Neuronal stem cell (in vitro differentiated cells): ENCODE measurements at regions not wholly inside any gene's neighbourhood (a gene's known extent, or its start where the extent isn't known, plus 50 kb on each side); places are given as distances from the start of the nearest gene placed in this dataset.
"Not testable (repeated sequence)": the region's sequence is repeated elsewhere in the genome, so short reads cannot be mapped to it uniquely, and the experiment has no call there.

Source experiments
- DNase-seq: peaks from one replicate; pipeline ENCODE4 v3.0.0-alpha.2; 2013; ENCODE audit warnings: low spot score
- H2AFZ ChIP-seq: one replicate; pipeline ENCODE4 v1.6.1; 2013; ENCODE audit warnings: mild to moderate bottlenecking, low read length, inconsistent platforms
- H2AK5ac ChIP-seq: 2 replicates; pipeline ENCODE4 v1.6.1; 2013; ENCODE audit warnings: low read depth, mild to moderate bottlenecking, inconsistent platforms, low read length, moderate library complexity, mixed read lengths
- H2BK120ac ChIP-seq: 2 replicates; pipeline ENCODE4 v1.6.1; 2013; ENCODE audit warnings: low read depth, mild to moderate bottlenecking, inconsistent platforms, low read length, moderate library complexity, mixed read lengths
- H2BK12ac ChIP-seq: one replicate; pipeline ENCODE4 v1.6.1; 2013; ENCODE audit warnings: low read length, inconsistent platforms
- H2BK15ac ChIP-seq: 2 replicates; pipeline ENCODE4 v1.6.1; 2013; ENCODE audit warnings: mild to moderate bottlenecking, low read length, inconsistent platforms, mixed read lengths
- H2BK5ac ChIP-seq: one replicate; pipeline ENCODE4 v1.6.1; 2013; ENCODE audit warnings: inconsistent platforms, mild to moderate bottlenecking, low read length, moderate library complexity
- H3K14ac ChIP-seq: one replicate; pipeline ENCODE4 v1.6.1; 2013; ENCODE audit warnings: low read length, inconsistent platforms
- H3K18ac ChIP-seq: 2 replicates; pipeline ENCODE4 v1.6.1; 2013; ENCODE audit warnings: low read length, inconsistent platforms
- H3K23ac ChIP-seq: 2 replicates; pipeline ENCODE4 v1.6.1; 2013; ENCODE audit warnings: low read depth, mild to moderate bottlenecking, mixed read lengths, low read length, inconsistent platforms; ENCODE audit not compliant: poor library complexity
- H3K27ac ChIP-seq: replicated peaks from 3 replicates; pipeline ENCODE4 v1.5.1; 2013; ENCODE audit warnings: low read length, inconsistent platforms
- H3K27me3 ChIP-seq, 3 experiments: 2 replicates each; pipeline ENCODE4 v1.6.1; 2013; ENCODE audit warnings: low read length in 3 of 3, mild to moderate bottlenecking in 2 of 3, inconsistent platforms in 1 of 3, low read depth in 1 of 3, mixed read lengths in 1 of 3, moderate library complexity in 1 of 3; ENCODE audit not compliant: control insufficient read depth in 3 of 3, insufficient read depth in 3 of 3
- H3K36me3 ChIP-seq, 2 donors: replicated peaks in 1 of 2; 2 replicates each; pipeline ENCODE4 v1.6.1; 2013; ENCODE audit warnings: low read length in 2 of 2; ENCODE audit not compliant: control insufficient read depth in 2 of 2, insufficient read depth in 2 of 2
- H3K4ac ChIP-seq: 2 replicates; pipeline ENCODE4 v1.6.1; 2013; ENCODE audit warnings: inconsistent platforms, mild to moderate bottlenecking, low read length, moderate library complexity
- H3K4me1 ChIP-seq, 2 donors: 1 replicate in 1 of 2; 2 replicates in 1 of 2; pipeline ENCODE4 v1.6.1; 2013; ENCODE audit warnings: low read length in 2 of 2, low read depth in 1 of 2; ENCODE audit not compliant: control insufficient read depth in 2 of 2, insufficient read depth in 1 of 2
- H3K4me2 ChIP-seq: one replicate; pipeline ENCODE4 v1.6.1; 2013; ENCODE audit warnings: mild to moderate bottlenecking, low read length, inconsistent platforms; ENCODE audit not compliant: insufficient read depth, poor library complexity, severe bottlenecking
- H3K4me3 ChIP-seq, 2 donors: 2 replicates each; pipeline ENCODE4 v1.5.1; 2013; ENCODE audit warnings: low read length in 2 of 2, mild to moderate bottlenecking in 2 of 2, inconsistent platforms in 1 of 2, moderate library complexity in 1 of 2
- H3K79me1 ChIP-seq: one replicate; pipeline ENCODE4 v1.6.1; 2013; ENCODE audit warnings: low read depth, mild to moderate bottlenecking, inconsistent platforms, low read length, moderate library complexity
- H3K9ac ChIP-seq: one replicate; pipeline ENCODE4 v1.6.1; 2013; ENCODE audit warnings: mild to moderate bottlenecking, low read depth, low read length, inconsistent platforms; ENCODE audit not compliant: poor library complexity
- H3K9me3 ChIP-seq, 2 donors: replicated peaks in 1 of 2; 2 replicates each; pipeline versions ENCODE3 to v1.6.1; 2013; ENCODE audit warnings: low read length in 2 of 2, mild to moderate bottlenecking in 2 of 2, inconsistent platforms in 1 of 2, low read depth in 1 of 2, mixed read lengths in 1 of 2, moderate library complexity in 1 of 2; ENCODE audit not compliant: control insufficient read depth in 2 of 2, insufficient read depth in 1 of 2
- H4K8ac ChIP-seq: one replicate; pipeline ENCODE4 v1.6.1; 2013; ENCODE audit warnings: low read depth, mild to moderate bottlenecking, inconsistent platforms, low read length, moderate library complexity
- H4K91ac ChIP-seq: one replicate; pipeline ENCODE4 v1.6.1; 2013; ENCODE audit warnings: low read length, low read depth, mild to moderate bottlenecking, inconsistent platforms; ENCODE audit not compliant: poor library complexity
- WGBS, 2 donors: extraction: QIAGEN DNeasy Blood & Tissue Kit; methylation state at CpG; one replicate each; pipeline ENCODE4 v1.1.7; 2013; ENCODE audit warnings: missing lambda C conversion rate in 2 of 2, mixed read lengths in 1 of 2; ENCODE audit not compliant: insufficient read length in 2 of 2, insufficient replicate concordance in 1 of 2; ENCODE audit errors: extremely low coverage in 2 of 2; 5-methylcytosine and 5-hydroxymethylcytosine counted together

DNA sequence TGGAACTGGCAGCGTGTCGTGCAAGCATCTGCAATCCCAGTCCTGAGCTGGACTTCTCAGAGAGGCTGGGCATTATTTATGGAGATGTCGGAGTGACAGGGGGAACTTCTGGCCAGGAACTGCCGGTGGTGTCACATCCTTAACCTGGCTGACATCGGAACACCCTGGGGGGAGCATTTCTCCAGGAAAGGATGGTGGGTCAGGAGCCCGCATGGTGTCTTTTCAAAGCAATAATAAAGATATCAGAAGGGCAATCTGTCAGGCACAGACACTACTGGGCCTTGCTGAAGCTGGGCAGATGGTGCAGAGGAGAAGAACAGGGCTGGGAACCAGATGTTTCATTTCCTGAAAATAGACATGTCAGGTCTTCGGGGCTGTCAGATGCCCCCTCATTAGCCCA, 133.5 kb downstream of the WNT7A start:
- Histone ChIP-seq H3K9ac (no peak overlapping the region), H3K4me3 (no peak overlapping the region), H3K27ac (no peak overlapping the region), H3K4me2 (no peak overlapping the region), H2BK5ac (no peak overlapping the region), H2BK12ac (no peak overlapping the region), H3K36me3 (no peaks in the 10 kb centered on the region), H3K79me1 (no peaks in the 10 kb centered on the region), H3K18ac (no peak overlapping the region), H2BK120ac (no peak overlapping the region), H3K23ac (no peak overlapping the region), H2AK5ac (no peak overlapping the region), H4K91ac (no peak overlapping the region), H4K8ac (no peak overlapping the region), H2AFZ (no peak overlapping the region), H3K4ac (no peak overlapping the region), H2BK15ac (no peak overlapping the region), H3K14ac (no peak overlapping the region), H3K4me1 (no peaks in the 10 kb centered on the region), H3K27me3 (peaks cover 0 to 11% (median 0%) of the 10 kb centered on the region in 3 experiments), H3K9me3 (peaks cover 0 to 3% of the 10 kb centered on the region in 2 donors)
- no CpG with 5 or more reads among the region's 7 CpGs for WGBS, 2 donors
- DNase-seq = no peak

- Histone ChIP-seq H3K4me1 (no peaks in the 10 kb centered on the region), H2AK5ac (no peak overlapping the region), H2AFZ (no peak overlapping the region), H3K23ac (no peak overlapping the region), H2BK5ac (no peak overlapping the region), H4K91ac (no peak overlapping the region), H3K18ac (no peak overlapping the region), H2BK120ac (no peak overlapping the region), H3K14ac (no peak overlapping the region), H2BK15ac (no peak overlapping the region), H4K8ac (no peak overlapping the region), H3K4me3 (no peak overlapping the region), H3K9me3 (peaks cover 0 to 6% of the 10 kb centered on the region in 2 donors), H3K27ac (no peak overlapping the region), H3K27me3 (peaks cover 0 to 12% (median 0%) of the 10 kb centered on the region in 3 experiments), H3K9ac (no peak overlapping the region), H2BK12ac (no peak overlapping the region), H3K79me1 (no peaks in the 10 kb centered on the region), H3K4me2 (no peak overlapping the region), H3K4ac (no peak overlapping the region), H3K36me3 (no peaks in the 10 kb centered on the region)
- DNase-seq = no peak
- WGBS, 2 donors = no CpG with 5 or more reads among the region's 9 CpGs
These were observed 134.2 kb downstream of the WNT7A start for GRCh38 chr3:13745636-13746035.

DNA sequence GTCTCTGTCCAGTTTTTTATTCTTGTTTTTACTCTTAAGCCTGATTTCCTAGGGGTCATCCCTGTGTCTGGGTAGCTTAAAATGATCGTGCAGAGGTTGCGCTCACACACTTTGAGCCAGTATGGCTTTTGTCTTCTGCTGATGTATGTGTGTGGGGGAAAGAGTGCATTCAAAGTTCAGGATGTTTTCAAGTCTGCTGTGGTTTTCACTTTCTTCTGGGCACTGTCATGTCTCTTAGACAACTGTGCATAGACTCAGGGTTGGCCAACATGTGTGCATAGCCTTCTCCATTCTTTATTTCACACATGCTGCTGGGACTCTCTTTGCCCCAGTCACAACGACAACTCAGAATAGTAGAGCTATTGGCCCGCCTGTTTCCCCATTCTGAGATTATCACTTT, 139.1 kb downstream of the WNT7A start:
- Histone ChIP-seq H4K8ac (no peak overlapping the region), H3K4ac (no peak overlapping the region), H2BK5ac (no peak overlapping the region), H3K27me3 (peaks cover 0 to 7% (median 0%) of the 10 kb centered on the region in 3 experiments), H3K79me1 (no peaks in the 10 kb centered on the region), H2AFZ (no peak overlapping the region), H2BK15ac (no peak overlapping the region), H3K4me3 (no peak overlapping the region), H3K9me3 (peaks cover 0 to 6% of the 10 kb centered on the region in 2 donors), H3K23ac (no peak overlapping the region), H3K27ac (no peak overlapping the region), H2BK12ac (no peak overlapping the region), H3K18ac (no peak overlapping the region), H3K4me1 (no peaks in the 10 kb centered on the region), H3K9ac (no peak overlapping the region), H2AK5ac (no peak overlapping the region), H2BK120ac (no peak overlapping the region), H3K4me2 (no peak overlapping the region), H3K14ac (no peak overlapping the region), H3K36me3 (no peaks in the 10 kb centered on the region), H4K91ac (no peak overlapping the region)
- DNase-seq = no peak
- WGBS, 2 donors = no CpG with 5 or more reads among the region's 4 CpGs

DNA sequence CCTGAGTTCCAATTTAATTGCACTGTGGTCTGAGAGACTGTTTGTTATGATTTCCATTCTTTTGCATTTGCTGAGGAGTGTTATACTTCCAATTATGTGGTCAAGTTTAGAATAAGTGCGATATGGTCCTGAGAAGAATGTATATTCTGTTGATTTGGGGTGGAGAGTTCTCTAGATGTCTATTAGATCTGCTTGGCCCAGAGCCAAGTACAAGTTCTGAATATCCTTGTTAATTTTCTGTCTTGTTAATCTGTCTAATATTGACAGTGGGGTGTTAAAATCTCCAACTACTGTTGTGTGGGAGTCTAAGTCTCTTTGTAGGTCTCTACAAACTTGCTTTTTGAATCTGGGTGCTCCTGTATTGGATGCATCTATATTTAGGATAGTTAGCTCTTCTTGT, 146.1 kb downstream of the WNT7A start:
- not testable (repeated sequence) for H2BK120ac ChIP-seq, H2AK5ac ChIP-seq, H3K4ac ChIP-seq, H3K18ac ChIP-seq, H3K4me3 ChIP-seq, H3K4me1 ChIP-seq, H2BK12ac ChIP-seq, H3K27ac ChIP-seq, H2AFZ ChIP-seq, H3K23ac ChIP-seq, H4K91ac ChIP-seq, H3K9ac ChIP-seq, H4K8ac ChIP-seq, H2BK15ac ChIP-seq, H3K36me3 ChIP-seq, DNase-seq, H3K14ac ChIP-seq, H3K9me3 ChIP-seq, H2BK5ac ChIP-seq, H3K4me2 ChIP-seq, H3K79me1 ChIP-seq, H3K27me3 ChIP-seq
- no CpG with 5 or more reads among the region's 1 CpG for whole genome bisulfite sequencing, 2 donors
